Psoas muscle (tissue), 7 donors: ENCODE measurements at regions not wholly inside any gene's neighbourhood (a gene's known extent, or its start where the extent isn't known, plus 50 kb on each side); places are given as distances from the start of the nearest gene placed in this dataset.

Experiments used
- ATAC-seq, 4 donors: fragments of 200-7000 bp; cut with Tn5 transposase; one replicate each; pipeline ENCODE4 v1.9.1; 2020; ENCODE audit warnings: moderate library complexity in 3 of 4, mild to moderate bottlenecking in 2 of 4
- DNase-seq, 2 donors: peaks; one replicate each; pipeline ENCODE4 v3.0.0-alpha.2; 2020
- H3K27ac ChIP-seq: fragments of 200-600 bp; one replicate; pipeline ENCODE4 v1.8.0; 2022
- H3K27me3 ChIP-seq, 3 donors: fragments of 200-600 bp in 1 of 3; one replicate each; pipeline versions ENCODE4 v1.6.1 to v1.8.0; 2013 to 2022; ENCODE audit warnings: low read length in 2 of 3, mild to moderate bottlenecking in 2 of 3, moderate library complexity in 1 of 3; ENCODE audit not compliant: insufficient read depth in 3 of 3
- H3K36me3 ChIP-seq, 2 donors: fragments of 200-600 bp in 1 of 2; one replicate each; pipeline versions ENCODE4 v1.6.1 to v1.8.0; 2013 to 2022; ENCODE audit warnings: low read depth in 1 of 2, mild to moderate bottlenecking in 1 of 2, moderate library complexity in 1 of 2; ENCODE audit not compliant: insufficient read depth in 1 of 2
- H3K4me1 ChIP-seq: fragments of 200-600 bp; one replicate; pipeline ENCODE4 v1.8.0; 2022
- H3K4me3 ChIP-seq: fragments of 200-600 bp; one replicate; pipeline ENCODE4 v1.8.0; 2022; ENCODE audit warnings: mild to moderate bottlenecking
- H3K9me3 ChIP-seq: fragments of 200-600 bp; one replicate; pipeline ENCODE4 v1.8.0; 2022
- CTCF ChIP-seq: fragments of 200-600 bp; IDR thresholded peaks from one replicate; pipeline ENCODE4 v1.8.0; 2022; ENCODE audit warnings: antibody characterized with exemption
- WGBS, 3 donors: extraction: QIAGEN DNeasy Blood & Tissue Kit; methylation state at CpG; one replicate each; pipeline versions ENCODE4 v1.1.6 to v1.1.7; 2013; 5-methylcytosine and 5-hydroxymethylcytosine counted together
- intact Hi-C, 2 donors: fragments of 100-400 bp; cut with DNase I; formaldehyde crosslinking; loops; one replicate each; pipeline versions ENCODE4 v1.11.0 to v1.14.2; 2022
- donor health status: healthy with polysubstance abuse.
- donor health status: DM: no; HTN: no; CAD: no; lungs with moderate emphysema.
- donor health status: Bipolar disorder and iron deficiency.
- donor health status: healthy.
- donor health status: DM: yes; HTN: yes; CAD: no.
- donor health status: DM: no; HTN: no; CAD: no.
- donor health status: DM: yes; HTN: yes; CAD: no.

GRCh38 chr3:168249550-168250414 lies 154.1 kb upstream of the GOLIM4 start:
- peak; percentile 78 to 93 (median 90) for ATAC-seq
- peaks cover 0 to 26% (median 3%) of the 10 kb centered on the region in 3 donors for H3K27me3 ChIP-seq
- DNase-seq = peak; percentile 70 to 82
- H3K4me3 ChIP-seq = peak overlapping the region; percentile 71
- intact Hi-C loops = no loop called here
- 0% methylated on average over 68 to 89 of the region's 89 CpGs for WGBS, 3 donors
- no peak overlapping the region for H3K27ac ChIP-seq
- H3K36me3 ChIP-seq = no peaks in the 10 kb centered on the region
- H3K9me3 ChIP-seq = no peaks in the 10 kb centered on the region
- TF ChIP-seq CTCF = peak; percentile 10
- H3K4me1 ChIP-seq = no peaks in the 10 kb centered on the region

GRCh38 chr3:168249205-168249549 lies 153.5 kb upstream of the GOLIM4 start:
- peak in 2 of 4 donors; percentile 25 to 30 for ATAC-seq
- intact Hi-C loops = no loop called here

GRCh38 chr3:168248383-168249204 lies 152.9 kb upstream of the GOLIM4 start:
- ATAC-seq (peak; percentile 38 to 65 (median 54)), DNase-seq (peak in 1 of 2 donors; percentile 51)
- intact Hi-C loops = no loop called here
- no peaks in the 10 kb centered on the region for H3K36me3 ChIP-seq
- TF ChIP-seq CTCF = no peak
- H3K4me3 ChIP-seq = peak overlapping the region; percentile 71
- H3K9me3 ChIP-seq = no peaks in the 10 kb centered on the region
- H3K27me3 ChIP-seq = peaks cover 0 to 26% (median 3%) of the 10 kb centered on the region in 3 donors
- WGBS, 3 donors = 0 to 1% (median 1%) methylated on average over 27 of the region's 27 CpGs
- H3K27ac ChIP-seq = no peak overlapping the region
- no peaks in the 10 kb centered on the region for H3K4me1 ChIP-seq

More at GRCh38 chr3:168249205-168249549, 153.5 kb upstream of the GOLIM4 start:
- Histone ChIP-seq H3K27ac (no peak overlapping the region), H3K4me3 (peak overlapping the region; percentile 71), H3K9me3 (no peaks in the 10 kb centered on the region), H3K27me3 (peaks cover 0 to 26% (median 3%) of the 10 kb centered on the region in 3 donors), H3K4me1 (no peaks in the 10 kb centered on the region), H3K36me3 (no peaks in the 10 kb centered on the region)
- no peak for TF ChIP-seq CTCF
- 0 to 2% (median 1%) methylated on average over 14 to 16 of the region's 16 CpGs for WGBS, 3 donors
- no peak for DNase-seq

- peaks cover 0 to 12% (median 9%) of the 10 kb centered on the region in 3 donors for H3K27me3 ChIP-seq
- no peak for DNase-seq
- 80 to 86% (median 80%) methylated on average over 5 of the region's 5 CpGs for WGBS, 3 donors
Measured at GRCh38 chr3:168241156-168241555, 145.4 kb upstream of the GOLIM4 start.

More at GRCh38 chr3:168241156-168241555, 145.4 kb upstream of the GOLIM4 start:
- ATAC-seq = no peak
- intact Hi-C loops = no loop called here
- Histone ChIP-seq H3K4me1 (no peaks in the 10 kb centered on the region), H3K27ac (no peak overlapping the region), H3K36me3 (no peaks in the 10 kb centered on the region), H3K9me3 (no peaks in the 10 kb centered on the region), H3K4me3 (no peak overlapping the region)
- TF ChIP-seq CTCF = no peak
